Activated CD4-positive, alpha-beta memory T cell treated with anti-CD3 and anti-CD28 coated beads, Interleukin-2, amount 10 ng/mL, durations not matched to agents 7 days and 5 days (primary cell): ENCODE measurements at regions not wholly inside any gene's neighbourhood (a gene's known extent, or its start where the extent isn't known, plus 50 kb on each side); places are given as distances from the start of the nearest gene placed in this dataset.

Experiments
- CTCF ChIA-PET: fragments of 350-600 bp; sonication (Branson Sonifier 250); formaldehyde crosslinking; loops from one replicate; lab custom pipeline; 2021; ENCODE audit warnings: antibody characterized with exemption, inconsistent platforms; lab: Charles Lee
- POLR2A ChIA-PET: fragments of 350-600 bp; sonication (Branson Sonifier 250); formaldehyde crosslinking; loops from one replicate; lab custom pipeline; 2021; ENCODE audit warnings: antibody characterized with exemption; lab: Charles Lee
- DNase-seq: peaks from one replicate; pipeline ENCODE4 v3.0.0-alpha.2; 2020
- H3K27ac Mint-ChIP-seq: one replicate; pipeline ENCODE4 v1.8.0; 2021; ENCODE audit warnings: mild to moderate bottlenecking, mixed read lengths
- H3K27me3 Mint-ChIP-seq: one replicate; pipeline ENCODE4 v1.8.0; 2021; ENCODE audit warnings: mixed read lengths
- H3K36me3 Mint-ChIP-seq: one replicate; pipeline ENCODE4 v1.8.0; 2021; ENCODE audit warnings: low read depth, mixed read lengths
- H3K4me1 Mint-ChIP-seq: one replicate; pipeline ENCODE4 v1.8.0; 2021; ENCODE audit warnings: mixed read lengths
- H3K4me3 Mint-ChIP-seq: one replicate; pipeline ENCODE4 v1.8.0; 2021; ENCODE audit warnings: mild to moderate bottlenecking, mixed read lengths
- H3K9me3 Mint-ChIP-seq: one replicate; pipeline ENCODE4 v1.8.0; 2021; ENCODE audit warnings: mixed read lengths

DNA sequence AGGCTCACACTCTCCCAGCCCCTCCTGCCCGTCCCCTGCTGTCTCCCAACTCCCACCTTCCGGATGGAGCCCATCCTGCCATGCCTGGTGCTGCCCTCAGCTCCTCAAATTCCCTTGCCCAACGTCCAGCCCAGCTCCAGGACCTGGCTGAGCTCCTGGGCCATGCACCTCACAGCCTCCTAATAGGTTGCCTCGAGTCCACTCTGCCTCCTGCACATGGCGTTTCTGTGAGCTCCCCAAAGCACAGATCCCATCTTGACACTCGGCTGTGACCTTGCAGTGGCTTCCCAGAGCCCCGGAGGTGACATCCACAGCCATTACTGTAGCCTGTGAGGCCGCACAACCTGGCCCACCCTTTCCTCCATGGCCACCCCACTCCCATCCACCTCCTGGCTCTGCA lies 191.9 kb upstream of the SALL3 start:
- H3K27me3 Mint-ChIP-seq, result no peaks in the 10 kb centered on the region
- no peak overlapping the region for H3K4me3 Mint-ChIP-seq
- H3K27ac Mint-ChIP-seq, result no peak overlapping the region
- H3K4me1 Mint-ChIP-seq, result no peaks in the 10 kb centered on the region
- ChIA-PET CTCF (no interaction called here), POLR2A (no interaction called here)
- no peaks in the 10 kb centered on the region for H3K36me3 Mint-ChIP-seq
- no peak for DNase-seq
- no peaks in the 10 kb centered on the region for H3K9me3 Mint-ChIP-seq

DNA sequence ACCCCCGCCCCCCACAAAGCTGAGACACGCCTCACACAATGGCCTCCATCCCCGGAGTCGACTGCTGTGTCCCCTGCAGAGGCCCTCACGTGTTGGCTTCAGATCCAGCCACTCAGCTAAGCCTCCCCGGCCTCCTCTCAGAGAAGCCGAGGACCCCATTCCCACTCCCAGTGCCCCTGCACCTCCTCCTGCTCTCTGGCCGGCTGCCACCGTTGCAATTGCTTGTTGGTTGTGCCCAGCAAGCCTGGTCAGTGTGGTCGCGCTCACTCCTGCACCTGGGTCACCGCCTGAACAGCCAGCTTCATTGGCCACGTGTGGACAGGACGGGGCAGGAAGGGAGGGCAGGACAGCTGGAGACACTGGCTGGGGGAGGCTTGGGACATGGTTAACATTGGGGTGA lies 191.5 kb upstream of the SALL3 start:
- POLR2A ChIA-PET, result no interaction called here
- Mint-ChIP-seq H3K27me3 (no peaks in the 10 kb centered on the region), H3K4me3 (no peak overlapping the region), H3K36me3 (no peaks in the 10 kb centered on the region), H3K9me3 (no peaks in the 10 kb centered on the region), H3K27ac (no peak overlapping the region), H3K4me1 (no peaks in the 10 kb centered on the region)
- CTCF ChIA-PET, result no interaction called here
- DNase-seq, result no peak

DNA sequence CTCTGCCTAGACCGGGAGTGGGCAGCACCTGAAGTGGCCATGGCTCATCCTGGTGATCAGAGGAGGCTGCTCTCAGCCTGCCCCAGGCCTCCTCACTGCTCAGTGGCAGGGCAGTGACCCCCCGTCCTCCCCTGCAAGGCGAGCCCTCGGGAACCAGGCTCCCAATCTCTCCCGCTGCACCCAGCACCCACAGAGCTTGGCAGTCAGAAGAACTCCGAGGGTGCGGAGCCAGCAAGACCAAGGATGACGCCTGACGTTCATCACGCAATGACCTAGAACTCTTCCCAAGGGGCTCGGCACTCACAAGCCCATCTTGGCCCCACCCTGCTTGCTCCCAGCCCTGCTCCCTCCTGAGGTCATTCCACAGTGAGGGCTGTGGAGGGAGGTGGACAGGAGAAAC lies 189.8 kb upstream of the SALL3 start:
- POLR2A ChIA-PET, result no interaction called here
- Mint-ChIP-seq H3K27ac (no peak overlapping the region), H3K4me1 (no peaks in the 10 kb centered on the region), H3K36me3 (no peaks in the 10 kb centered on the region), H3K9me3 (no peaks in the 10 kb centered on the region), H3K27me3 (no peaks in the 10 kb centered on the region), H3K4me3 (no peak overlapping the region)
- CTCF ChIA-PET, result no interaction called here
- DNase-seq, result no peak

DNA sequence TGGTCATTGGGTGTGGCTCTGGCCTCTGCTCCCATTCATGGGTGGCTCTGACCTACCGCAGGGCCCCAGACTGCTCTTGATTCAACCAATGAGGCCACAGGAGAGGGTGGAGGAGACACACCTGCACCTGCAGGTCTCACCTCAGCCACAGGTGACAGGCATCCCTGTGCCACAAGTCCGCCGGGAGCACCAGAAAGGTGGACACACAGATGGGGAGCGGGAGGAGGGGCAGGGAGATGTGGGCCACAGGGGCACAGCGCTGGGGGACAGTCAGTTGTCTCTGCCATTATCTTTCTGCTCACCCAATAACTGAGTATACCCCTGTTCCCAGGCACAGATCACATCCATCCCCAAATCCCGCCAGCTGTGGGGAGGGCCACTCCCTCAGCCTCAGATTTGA lies 189.1 kb upstream of the SALL3 start:
- DNase-seq, result no peak
- H3K27me3 Mint-ChIP-seq, result no peaks in the 10 kb centered on the region
- POLR2A ChIA-PET, result no interaction called here
- H3K9me3 Mint-ChIP-seq, result no peaks in the 10 kb centered on the region
- no peak overlapping the region for H3K4me3 Mint-ChIP-seq
- H3K27ac Mint-ChIP-seq, result no peak overlapping the region
- H3K36me3 Mint-ChIP-seq, result no peaks in the 10 kb centered on the region
- H3K4me1 Mint-ChIP-seq, result no peaks in the 10 kb centered on the region
- CTCF ChIA-PET, result no interaction called here

DNA sequence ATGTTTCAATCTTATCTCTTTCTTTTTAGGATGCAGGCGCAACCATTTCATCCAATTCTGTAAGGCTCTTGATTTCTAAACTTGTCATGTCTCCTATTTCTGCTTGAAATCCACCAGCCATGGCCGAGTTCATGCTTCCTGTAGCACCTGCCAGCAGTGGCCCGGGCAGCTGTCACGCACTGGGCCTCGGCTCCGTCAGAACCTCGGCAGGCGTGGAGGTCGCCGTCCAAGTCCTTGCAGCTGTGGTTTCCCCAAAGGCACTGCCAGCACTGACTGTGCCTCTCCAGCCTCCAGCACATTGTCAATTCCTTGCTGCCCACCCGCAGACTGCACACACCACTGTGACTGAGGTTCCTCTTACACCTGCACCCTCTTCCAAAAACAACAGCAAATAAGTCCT lies 188.7 kb upstream of the SALL3 start:
- ChIA-PET POLR2A (no interaction called here), CTCF (no interaction called here)
- Mint-ChIP-seq H3K4me3 (no peak overlapping the region), H3K36me3 (no peaks in the 10 kb centered on the region), H3K9me3 (no peaks in the 10 kb centered on the region), H3K4me1 (no peaks in the 10 kb centered on the region), H3K27me3 (no peaks in the 10 kb centered on the region), H3K27ac (no peak overlapping the region)
- DNase-seq, result no peak

DNA sequence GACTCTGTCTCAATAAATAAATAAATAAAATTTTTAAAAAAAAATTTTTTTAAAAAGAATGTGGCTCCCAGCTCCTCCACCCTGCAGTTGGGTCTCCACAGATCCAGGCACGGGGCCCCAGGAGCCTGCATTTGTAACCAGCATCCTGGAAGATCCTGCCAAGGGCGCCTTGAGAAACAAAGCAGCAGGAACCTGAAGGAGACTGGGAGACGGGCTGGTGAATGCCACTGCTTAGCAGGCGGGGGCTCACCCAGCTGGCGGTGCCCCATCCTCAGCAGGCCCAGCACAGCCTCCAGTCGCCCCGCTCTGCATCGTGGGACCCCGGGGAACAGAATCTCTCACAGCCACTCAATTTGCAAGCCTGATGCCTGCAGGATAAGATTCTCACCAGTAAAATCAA lies 187.5 kb upstream of the SALL3 start:
- no peaks in the 10 kb centered on the region for H3K4me1 Mint-ChIP-seq
- no peaks in the 10 kb centered on the region for H3K9me3 Mint-ChIP-seq
- no peaks in the 10 kb centered on the region for H3K36me3 Mint-ChIP-seq
- no peaks in the 10 kb centered on the region for H3K27me3 Mint-ChIP-seq
- ChIA-PET POLR2A (no interaction called here), CTCF (no interaction called here)
- no peak overlapping the region for H3K4me3 Mint-ChIP-seq
- no peak for DNase-seq
- no peak overlapping the region for H3K27ac Mint-ChIP-seq

DNA sequence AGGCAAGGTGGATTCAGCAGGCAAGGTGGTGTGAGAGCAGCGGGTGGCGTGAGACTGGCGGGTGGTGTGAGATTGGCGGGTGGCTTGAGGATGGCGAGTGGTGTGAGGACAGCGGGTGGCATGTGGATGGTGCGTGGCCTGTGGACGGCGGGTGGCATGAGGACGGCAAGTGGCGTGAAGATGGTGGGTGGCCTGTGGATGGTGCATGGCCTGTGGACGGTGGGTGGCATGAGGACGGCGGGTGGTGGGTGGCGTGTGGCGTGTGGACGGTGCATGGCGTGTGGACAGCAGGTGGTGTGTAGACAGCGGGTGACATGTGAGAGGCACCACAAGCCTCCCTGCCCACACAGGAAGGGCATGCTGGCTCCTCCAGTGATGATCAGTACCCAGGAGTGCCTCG lies 186.9 kb upstream of the SALL3 start:
- no peak for DNase-seq
- Mint-ChIP-seq H3K4me3 (no peak overlapping the region), H3K27me3 (no peaks in the 10 kb centered on the region), H3K9me3 (no peaks in the 10 kb centered on the region), H3K27ac (no peak overlapping the region), H3K36me3 (no peaks in the 10 kb centered on the region), H3K4me1 (no peaks in the 10 kb centered on the region)
- POLR2A ChIA-PET, result no interaction called here
- CTCF ChIA-PET, result no interaction called here

DNA sequence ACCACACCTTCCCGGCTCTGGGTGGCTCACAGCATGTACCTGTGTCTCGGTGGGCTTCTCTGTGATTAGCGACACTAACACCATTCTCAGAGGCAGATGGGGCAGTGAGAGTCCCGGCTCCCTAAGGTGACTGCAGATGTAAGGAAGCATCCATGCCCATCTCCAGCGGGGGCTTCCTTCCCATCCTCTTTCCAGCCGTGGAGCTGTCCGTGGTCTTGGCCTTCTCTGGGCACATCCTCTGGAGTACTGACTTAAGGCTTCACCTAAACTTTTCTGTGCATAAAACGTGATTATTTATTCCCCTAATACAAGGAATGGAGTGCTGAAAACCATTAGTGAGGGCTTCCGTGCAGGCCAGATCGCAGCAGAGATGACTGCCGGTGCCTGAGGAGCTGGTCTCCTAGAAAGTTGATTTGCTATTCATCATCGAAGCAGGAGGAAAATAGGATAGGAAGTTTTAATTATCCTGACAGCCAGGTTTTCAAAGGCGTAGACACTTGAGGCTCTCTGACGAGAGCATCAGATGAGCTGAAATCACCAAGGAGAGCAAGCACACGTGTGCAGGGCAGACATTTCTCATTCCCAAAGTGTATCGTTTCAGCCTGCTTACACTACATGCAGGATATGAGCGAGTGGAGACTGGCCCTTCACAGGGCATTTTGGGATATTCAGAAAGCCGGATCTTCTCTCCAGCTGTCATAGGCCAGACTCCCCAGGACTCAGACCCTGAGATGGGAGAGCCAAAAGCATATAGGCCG lies 186.1 kb upstream of the SALL3 start:
- ChIA-PET POLR2A (no interaction called here), CTCF (no interaction called here)
- no peak overlapping the region for H3K4me3 Mint-ChIP-seq
- DNase-seq, result no peak
- no peaks in the 10 kb centered on the region for H3K9me3 Mint-ChIP-seq
- no peaks in the 10 kb centered on the region for H3K36me3 Mint-ChIP-seq
- no peaks in the 10 kb centered on the region for H3K27me3 Mint-ChIP-seq
- no peaks in the 10 kb centered on the region for H3K4me1 Mint-ChIP-seq
- H3K27ac Mint-ChIP-seq, result no peak overlapping the region

DNA sequence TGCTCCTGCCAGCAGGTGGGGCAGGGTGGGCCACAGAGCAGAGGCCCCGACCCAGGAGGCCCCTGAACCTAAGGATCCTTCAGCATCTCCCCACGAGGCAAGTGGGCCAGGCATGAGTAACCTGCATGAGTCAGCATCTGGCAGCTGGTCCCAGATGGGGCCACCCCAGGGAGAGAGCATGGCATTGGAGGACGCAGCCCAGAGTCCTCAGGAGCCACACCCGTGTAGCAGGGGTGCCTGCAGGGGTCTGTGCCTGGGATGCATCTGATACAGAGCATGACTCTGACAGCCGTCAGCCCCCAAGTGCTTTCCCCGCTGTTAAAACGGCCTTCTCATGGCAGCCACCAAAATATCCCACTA lies 185.6 kb upstream of the SALL3 start:
- CTCF ChIA-PET, result no interaction called here
- H3K4me3 Mint-ChIP-seq, result no peak overlapping the region
- no peak for DNase-seq
- H3K36me3 Mint-ChIP-seq, result no peaks in the 10 kb centered on the region
- H3K27ac Mint-ChIP-seq, result no peak overlapping the region
- no peaks in the 10 kb centered on the region for H3K4me1 Mint-ChIP-seq
- POLR2A ChIA-PET, result no interaction called here
- H3K9me3 Mint-ChIP-seq, result no peaks in the 10 kb centered on the region
- H3K27me3 Mint-ChIP-seq, result no peaks in the 10 kb centered on the region

DNA sequence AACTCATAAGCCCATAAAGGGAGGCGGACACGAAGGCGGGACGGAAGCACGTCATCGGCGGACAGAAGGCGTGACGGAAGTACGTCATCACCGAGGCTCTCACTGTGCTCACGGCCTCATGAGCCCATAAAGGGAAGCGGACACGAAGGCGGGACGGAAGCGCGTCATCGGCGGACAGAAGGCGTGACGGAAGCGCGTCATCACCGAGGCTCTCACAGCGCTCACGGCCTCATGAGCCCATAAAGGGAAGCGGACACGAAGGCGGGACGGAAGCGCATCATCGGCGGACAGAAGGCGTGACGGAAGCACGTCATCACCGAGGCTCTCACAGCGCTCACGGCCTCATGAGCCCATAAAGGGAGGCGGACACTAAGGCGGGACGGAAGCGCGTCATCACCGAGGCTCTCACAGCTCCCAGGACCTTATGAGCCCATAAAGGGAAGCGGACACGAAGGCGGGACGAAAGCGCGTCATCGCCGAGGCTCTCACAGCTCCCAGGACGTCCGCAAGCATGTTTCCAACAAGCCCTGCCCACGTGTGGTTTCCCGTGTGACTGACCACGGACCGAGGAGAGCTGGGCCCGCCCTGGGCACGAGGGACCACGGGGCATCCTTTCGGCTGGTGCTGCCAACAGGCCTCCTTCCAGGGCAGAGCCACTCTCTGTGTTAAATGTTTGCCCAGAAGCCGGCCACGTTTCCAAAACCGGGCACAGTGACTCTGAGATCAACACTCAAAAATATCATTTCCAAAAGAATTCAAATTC lies 182.7 kb upstream of the SALL3 start:
- no peak overlapping the region for H3K4me3 Mint-ChIP-seq

DNA sequence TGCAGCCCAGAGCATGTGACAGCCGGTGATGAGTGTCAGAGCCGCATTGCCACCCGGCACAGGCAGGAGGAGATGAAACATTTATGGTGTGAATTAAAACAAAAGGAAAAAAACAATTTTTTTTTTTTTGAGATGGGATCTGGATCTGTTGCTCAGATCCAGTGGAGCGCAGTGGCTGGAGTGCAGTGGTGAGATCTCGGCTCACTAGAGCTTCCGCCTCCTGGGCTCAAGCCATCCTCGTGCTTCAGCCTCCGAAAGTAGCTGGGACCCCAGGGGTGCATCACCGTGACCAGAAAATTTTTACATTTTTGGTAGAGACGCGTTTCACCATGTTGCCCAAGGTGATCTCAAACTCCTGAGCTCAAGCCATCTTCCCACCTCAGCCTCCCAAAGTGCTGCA lies 182.1 kb upstream of the SALL3 start:
- H3K9me3 Mint-ChIP-seq, result peaks cover 5% of the 10 kb centered on the region
- no peaks in the 10 kb centered on the region for H3K4me1 Mint-ChIP-seq
- ChIA-PET CTCF (no interaction called here), POLR2A (no interaction called here)
- no peak overlapping the region for H3K27ac Mint-ChIP-seq
- no peak overlapping the region for H3K4me3 Mint-ChIP-seq
- DNase-seq, result no peak
- no peaks in the 10 kb centered on the region for H3K36me3 Mint-ChIP-seq
- no peaks in the 10 kb centered on the region for H3K27me3 Mint-ChIP-seq

More for the DNA sequence above, 182.7 kb upstream of the SALL3 start:
- H3K36me3 Mint-ChIP-seq, result no peaks in the 10 kb centered on the region
- H3K4me1 Mint-ChIP-seq, result no peaks in the 10 kb centered on the region
- ChIA-PET CTCF (no interaction called here), POLR2A (no interaction called here)
- peaks cover 5% of the 10 kb centered on the region for H3K9me3 Mint-ChIP-seq
- H3K27me3 Mint-ChIP-seq, result no peaks in the 10 kb centered on the region
- no peak overlapping the region for H3K27ac Mint-ChIP-seq
- DNase-seq, result no peak

DNA sequence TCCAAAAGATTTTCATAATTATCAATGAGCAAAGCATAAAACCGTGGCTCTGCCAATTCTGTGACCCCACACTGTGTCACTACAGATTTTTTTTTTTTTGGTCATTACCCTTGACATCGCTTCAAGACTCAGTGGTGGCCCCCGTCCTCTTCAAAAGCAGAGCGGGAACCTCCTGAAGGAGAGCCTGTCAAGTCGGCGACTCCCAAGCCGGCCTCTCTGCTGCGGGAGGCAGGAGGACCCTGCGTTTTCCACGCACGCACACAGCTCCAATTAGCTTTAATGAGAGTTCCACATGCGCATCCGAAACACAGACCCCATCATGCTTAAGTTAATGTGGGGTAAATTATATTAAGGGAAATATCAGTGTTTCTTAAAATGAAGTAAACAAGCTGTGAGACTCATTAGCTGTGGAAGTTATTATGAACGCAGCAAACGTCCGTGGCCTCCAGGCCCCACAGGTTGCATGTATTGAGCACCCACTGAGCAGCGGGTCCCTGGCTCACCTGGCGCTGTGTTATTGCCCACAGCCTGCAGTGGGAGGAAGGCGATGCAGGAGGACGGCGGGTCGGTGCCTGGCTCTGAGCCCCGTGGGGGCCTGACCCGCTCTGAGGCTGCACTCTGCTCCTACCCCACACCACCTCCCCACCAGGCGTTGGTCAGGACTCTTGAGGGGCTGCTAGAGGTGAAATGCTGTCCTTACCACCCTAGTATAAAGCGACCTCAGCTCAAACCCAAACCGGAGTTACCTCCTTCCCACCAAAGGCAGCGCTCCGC lies 181.0 kb upstream of the SALL3 start:
- Mint-ChIP-seq H3K9me3 (peaks cover 5% of the 10 kb centered on the region), H3K4me3 (no peak overlapping the region), H3K4me1 (no peaks in the 10 kb centered on the region), H3K36me3 (no peaks in the 10 kb centered on the region), H3K27me3 (no peaks in the 10 kb centered on the region), H3K27ac (no peak overlapping the region)
- DNase-seq, result no peak
- CTCF ChIA-PET, result no interaction called here
- POLR2A ChIA-PET, result no interaction called here

DNA sequence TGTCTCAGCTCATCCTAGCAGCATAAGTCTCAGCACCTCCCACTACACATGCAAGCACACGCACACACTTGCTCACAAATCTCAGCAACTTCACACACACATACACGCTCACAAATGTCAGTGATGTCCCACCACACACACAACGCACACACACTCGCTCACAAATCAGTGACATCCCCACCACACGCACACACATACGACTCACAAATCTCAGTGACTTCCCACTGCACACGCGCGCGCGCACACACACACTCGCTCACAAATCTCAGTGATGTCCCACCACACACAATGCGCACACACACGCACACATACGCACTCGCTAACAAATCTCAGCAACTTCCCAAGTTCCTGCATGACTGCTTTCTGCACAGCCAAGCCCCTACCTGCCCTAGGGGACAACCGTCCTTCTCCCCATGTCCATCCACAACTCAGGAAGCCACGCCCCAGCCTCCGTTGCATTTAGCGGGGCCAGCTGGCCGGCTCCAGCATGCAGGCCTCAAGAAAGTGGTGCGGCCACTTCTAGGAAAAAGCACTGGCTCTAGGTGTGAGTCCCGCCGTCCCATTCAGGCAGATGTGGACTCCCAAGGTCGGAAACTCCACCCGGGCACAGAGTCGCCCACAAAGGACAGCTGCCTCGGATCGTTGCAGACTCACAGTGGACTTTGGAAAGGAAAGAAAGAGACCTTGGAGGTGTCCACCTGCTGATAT lies 180.1 kb upstream of the SALL3 start:
- Mint-ChIP-seq H3K4me3 (no peak overlapping the region), H3K36me3 (no peaks in the 10 kb centered on the region), H3K27me3 (no peaks in the 10 kb centered on the region), H3K27ac (no peak overlapping the region), H3K9me3 (peaks cover 5% of the 10 kb centered on the region), H3K4me1 (no peaks in the 10 kb centered on the region)
- ChIA-PET CTCF (no interaction called here), POLR2A (no interaction called here)
- DNase-seq, result no peak
